Smooth muscle cell (in vitro differentiated cells): ENCODE measurements at regions not wholly inside any gene's neighbourhood (a gene's known extent, or its start where the extent isn't known, plus 50 kb on each side); places are given as distances from the start of the nearest gene placed in this dataset.

Experiments
- DNase-seq: peaks from one replicate; lab custom pipeline; 2025; ENCODE audit not compliant: unreplicated experiment; lab: John Stamatoyannopoulos, UW
- H2AFZ ChIP-seq: fragments of 200-600 bp; sonication (generic); 2 replicates; pipeline ENCODE4 v1.6.0; 2016; ENCODE audit warnings: antibody characterized with exemption, low read depth, mild to moderate bottlenecking
- H3F3A ChIP-seq: fragments of 200-600 bp; sonication (generic); 2 replicates; pipeline ENCODE4 v1.6.0; 2017; ENCODE audit warnings: antibody characterized with exemption, low read depth
- H3K27ac ChIP-seq: fragments of 200-600 bp; sonication (generic); 2 replicates; pipeline ENCODE4 v1.5.1; 2016; ENCODE audit warnings: low read depth, mild to moderate bottlenecking
- H3K27me3 ChIP-seq: fragments of 200-600 bp; sonication (generic); 2 replicates; pipeline ENCODE4 v1.6.1; 2016; ENCODE audit warnings: low read depth, mild to moderate bottlenecking
- H3K36me3 ChIP-seq: fragments of 200-600 bp; sonication (generic); 2 replicates; pipeline ENCODE4 v1.5.1; 2016; ENCODE audit warnings: low read depth
- H3K4me1 ChIP-seq: fragments of 200-600 bp; sonication (generic); 2 replicates; pipeline ENCODE4 v1.5.1; 2016; ENCODE audit warnings: low read depth
- H3K4me2 ChIP-seq: fragments of 200-600 bp; sonication (generic); 2 replicates; pipeline ENCODE4 v1.6.0; 2016; ENCODE audit warnings: mild to moderate bottlenecking
- H3K4me3 ChIP-seq: fragments of 200-600 bp; sonication (generic); 2 replicates; pipeline ENCODE4 v1.5.1; 2016; ENCODE audit warnings: mild to moderate bottlenecking
- H3K79me2 ChIP-seq: fragments of 200-600 bp; sonication (generic); 2 replicates; pipeline ENCODE4 v1.6.0; 2016; ENCODE audit warnings: low read depth, mild to moderate bottlenecking
- H3K9ac ChIP-seq: fragments of 200-600 bp; sonication (generic); 2 replicates; pipeline ENCODE4 v1.6.0; 2016; ENCODE audit warnings: low read depth
- H3K9me3 ChIP-seq: fragments of 200-600 bp; sonication (generic); replicated peaks from 2 replicates; pipeline ENCODE4 v1.5.1; 2016; ENCODE audit warnings: low read depth
- H4K20me1 ChIP-seq: fragments of 200-600 bp; sonication (generic); 2 replicates; pipeline ENCODE4 v1.6.0; 2016; ENCODE audit warnings: low read depth
- WGBS: methylation state at CpG from one replicate; pipeline ENCODE4 v1.1.7; 2016; ENCODE audit warnings: low lambda C conversion rate; 5-methylcytosine and 5-hydroxymethylcytosine counted together
- TF ChIP-seq, protein P1 (sequence below): fragments of 200-600 bp; sonication (generic); IDR thresholded peaks from 2 replicates; pipeline ENCODE4 v1.5.1; 2017; ENCODE audit warnings: borderline replicate concordance, mild to moderate bottlenecking, antibody characterized with exemption; ENCODE audit not compliant: insufficient read depth, poor library complexity, severe bottlenecking

DNA sequence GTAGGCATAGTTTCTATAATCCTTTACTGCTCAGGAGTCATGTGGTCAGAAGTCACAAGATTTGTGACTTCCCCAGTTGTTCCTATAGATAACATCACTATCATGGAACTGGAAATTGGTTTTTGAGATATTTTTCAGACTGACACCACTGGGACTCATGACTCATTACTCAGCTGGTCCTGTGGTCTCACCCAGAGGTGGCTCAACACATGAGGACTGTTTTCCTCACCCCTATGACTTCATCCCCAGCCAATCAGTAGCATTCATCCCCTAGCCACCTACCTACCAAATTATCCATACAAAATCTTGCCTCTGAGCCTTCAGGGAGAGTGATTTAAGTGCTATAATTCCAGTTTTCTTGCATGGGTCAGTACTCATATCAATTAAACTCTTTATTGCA, 1217.7 kb downstream of the EPHA7 start:
- DNase-seq, result no peak

DNA sequence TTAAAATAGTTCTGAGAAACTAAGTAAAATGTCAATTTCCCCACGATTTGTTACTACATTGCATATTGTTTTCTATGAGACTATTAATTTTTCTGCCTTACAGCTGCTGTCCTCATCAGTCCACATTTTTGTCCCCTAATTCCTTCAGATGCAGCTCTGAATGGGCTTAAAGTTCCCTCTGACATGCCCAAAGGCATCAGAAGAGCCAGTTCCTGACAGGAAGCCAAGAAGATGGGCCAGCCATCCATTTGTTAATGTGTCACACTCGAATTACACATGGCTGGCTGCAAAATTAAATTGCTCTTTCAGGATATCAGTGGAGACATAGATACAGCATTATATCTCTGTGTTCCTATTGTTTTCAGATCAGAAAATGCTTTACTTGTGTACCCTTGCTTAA, 1223.0 kb downstream of the EPHA7 start:
- 71% methylated on average over 2 of the region's 2 CpGs for WGBS
- TF ChIP-seq, protein P1, sequence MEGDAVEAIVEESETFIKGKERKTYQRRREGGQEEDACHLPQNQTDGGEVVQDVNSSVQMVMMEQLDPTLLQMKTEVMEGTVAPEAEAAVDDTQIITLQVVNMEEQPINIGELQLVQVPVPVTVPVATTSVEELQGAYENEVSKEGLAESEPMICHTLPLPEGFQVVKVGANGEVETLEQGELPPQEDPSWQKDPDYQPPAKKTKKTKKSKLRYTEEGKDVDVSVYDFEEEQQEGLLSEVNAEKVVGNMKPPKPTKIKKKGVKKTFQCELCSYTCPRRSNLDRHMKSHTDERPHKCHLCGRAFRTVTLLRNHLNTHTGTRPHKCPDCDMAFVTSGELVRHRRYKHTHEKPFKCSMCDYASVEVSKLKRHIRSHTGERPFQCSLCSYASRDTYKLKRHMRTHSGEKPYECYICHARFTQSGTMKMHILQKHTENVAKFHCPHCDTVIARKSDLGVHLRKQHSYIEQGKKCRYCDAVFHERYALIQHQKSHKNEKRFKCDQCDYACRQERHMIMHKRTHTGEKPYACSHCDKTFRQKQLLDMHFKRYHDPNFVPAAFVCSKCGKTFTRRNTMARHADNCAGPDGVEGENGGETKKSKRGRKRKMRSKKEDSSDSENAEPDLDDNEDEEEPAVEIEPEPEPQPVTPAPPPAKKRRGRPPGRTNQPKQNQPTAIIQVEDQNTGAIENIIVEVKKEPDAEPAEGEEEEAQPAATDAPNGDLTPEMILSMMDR, result no peak

More for the DNA sequence above, 1217.7 kb downstream of the EPHA7 start:
- Histone ChIP-seq H3K36me3 (no peaks in the 10 kb centered on the region), H4K20me1 (no peaks in the 10 kb centered on the region), H3K27ac (no peak overlapping the region), H3K9me3 (peaks cover 6% of the 10 kb centered on the region), H3K9ac (no peak overlapping the region), H3K79me2 (no peaks in the 10 kb centered on the region), H3F3A (no peaks in the 10 kb centered on the region), H3K4me2 (no peak overlapping the region), H2AFZ (no peak overlapping the region), H3K4me1 (no peaks in the 10 kb centered on the region), H3K4me3 (no peak overlapping the region), H3K27me3 (no peaks in the 10 kb centered on the region)
- TF ChIP-seq, protein P1, result no peak

DNA sequence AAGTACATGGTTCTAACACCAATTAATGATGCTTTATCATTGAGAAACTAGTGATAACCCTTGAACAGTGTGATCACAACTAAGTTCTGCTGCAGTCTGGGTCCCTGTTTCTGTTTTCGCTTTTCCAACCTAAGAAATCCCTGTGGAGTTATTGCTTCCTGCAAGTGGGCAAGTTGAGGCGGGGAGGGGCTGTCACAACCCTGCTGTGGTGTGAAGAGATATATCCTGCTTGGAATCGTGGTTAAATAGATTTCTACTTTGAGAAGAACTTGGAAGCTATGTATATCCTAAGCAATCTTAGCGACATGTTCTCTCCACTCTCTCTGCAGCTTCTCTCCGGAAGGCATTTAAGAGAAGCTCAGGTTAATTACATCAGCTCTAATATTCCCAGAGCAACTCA, 1223.6 kb downstream of the EPHA7 start:
- Histone ChIP-seq H3K36me3 (no peaks in the 10 kb centered on the region), H3F3A (no peaks in the 10 kb centered on the region), H3K4me2 (no peak overlapping the region), H3K79me2 (no peaks in the 10 kb centered on the region), H3K27me3 (no peaks in the 10 kb centered on the region), H3K4me3 (no peak overlapping the region), H4K20me1 (no peaks in the 10 kb centered on the region), H3K4me1 (no peaks in the 10 kb centered on the region), H2AFZ (no peak overlapping the region), H3K9ac (no peak overlapping the region), H3K27ac (no peak overlapping the region), H3K9me3 (peaks cover 6% of the 10 kb centered on the region)
- WGBS, result 85% methylated on average over 5 of the region's 5 CpGs
- no peak for DNase-seq
- TF ChIP-seq, protein P1, result no peak

More for the DNA sequence above, 1223.0 kb downstream of the EPHA7 start:
- Histone ChIP-seq H3K9me3 (peaks cover 6% of the 10 kb centered on the region), H2AFZ (no peak overlapping the region), H3K79me2 (no peaks in the 10 kb centered on the region), H3K27me3 (no peaks in the 10 kb centered on the region), H3K4me2 (no peak overlapping the region), H3K9ac (no peak overlapping the region), H3K36me3 (no peaks in the 10 kb centered on the region), H3K4me3 (no peak overlapping the region), H3F3A (no peaks in the 10 kb centered on the region), H3K27ac (no peak overlapping the region), H4K20me1 (no peaks in the 10 kb centered on the region), H3K4me1 (no peaks in the 10 kb centered on the region)
- DNase-seq, result no peak

DNA sequence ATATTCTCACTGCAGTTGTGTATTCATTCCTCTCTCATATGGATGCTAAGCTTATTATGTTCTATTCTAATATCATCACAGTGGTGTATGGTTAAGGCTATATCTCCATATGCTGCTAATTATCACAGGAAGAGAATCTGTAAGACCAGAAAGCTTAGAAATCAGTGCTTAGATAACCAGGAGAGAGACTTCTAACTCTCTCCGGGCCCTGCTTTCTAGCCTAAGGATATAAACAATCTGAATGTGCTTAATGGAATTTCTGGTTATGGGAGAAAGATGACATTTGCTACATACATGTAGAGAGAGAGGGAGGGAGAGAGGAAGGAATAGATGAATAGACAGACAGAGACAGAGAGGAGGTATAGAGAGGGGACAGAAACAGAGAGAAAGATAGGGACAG, 1231.3 kb downstream of the EPHA7 start:
- Histone ChIP-seq H3K4me3 (no peak overlapping the region), H3K4me2 (no peak overlapping the region), H3K27me3 (no peaks in the 10 kb centered on the region), H2AFZ (peak overlapping the region; percentile 75), H3K9ac (no peak overlapping the region), H3K36me3 (no peaks in the 10 kb centered on the region), H3K79me2 (no peaks in the 10 kb centered on the region), H3K4me1 (no peaks in the 10 kb centered on the region), H3K27ac (no peak overlapping the region), H3K9me3 (no peaks in the 10 kb centered on the region), H4K20me1 (no peaks in the 10 kb centered on the region), H3F3A (no peaks in the 10 kb centered on the region)
- TF ChIP-seq, protein P1, result no peak
- WGBS, result 38% methylated on average over 1 of the region's 1 CpG
- DNase-seq, result no peak
